ENCODE measurements at regions not wholly inside any gene's neighbourhood (a gene's known extent, or its start where the extent isn't known, plus 50 kb on each side); places are given as distances from the start of the nearest gene placed in this dataset. TPM values are rescaled to one million over a fixed set of nuclear protein-coding genes. Genes with fewer than 3 reads are reported as not detected.
"Not testable (repeated sequence)": the region's sequence is repeated elsewhere in the genome, so short reads cannot be mapped to it uniquely, and the experiment has no call there.

- DNase-seq; H3K4me3 Mint-ChIP-seq; H3K4me1 ChIP-seq (ENCODE audit: control insufficient read depth in 1 of 2, insufficient read depth in 2 of 2, low read length in 2 of 2); H3K27me3 ChIP-seq (ENCODE audit: control insufficient read depth in 2 of 2, insufficient read depth in 2 of 2, low read length in 2 of 2); H3K36me3 Mint-ChIP-seq; H3K4me2 ChIP-seq (replicated peaks; ENCODE audit: extremely low read depth, low read length, poor library complexity, severe bottlenecking); H3K4me1 Mint-ChIP-seq; H3K9me3 ChIP-seq (replicated peaks in 1 of 2; ENCODE audit: control insufficient read depth in 1 of 2, insufficient read depth in 1 of 2, low read length in 2 of 2); H2AFZ ChIP-seq (ENCODE audit: insufficient read depth, low read depth, low read length, poor library complexity, severe bottlenecking); intact Hi-C loops (cut with micrococcal nuclease); H3K79me2 ChIP-seq (ENCODE audit: insufficient read depth, low read length); H3K9ac ChIP-seq (ENCODE audit: insufficient read depth, low read length, poor library complexity, severe bottlenecking); H3K27ac Mint-ChIP-seq; H3K4me3 ChIP-seq (replicated peaks in 1 of 3; ENCODE audit: low read depth in 2 of 3, low read length in 3 of 3); H4K20me1 ChIP-seq (ENCODE audit: insufficient read depth, low read length); H3K36me3 ChIP-seq (replicated peaks in 1 of 2; ENCODE audit: control insufficient read depth in 1 of 2, insufficient read depth in 2 of 2, low read length in 2 of 2); H3K27ac ChIP-seq (ENCODE audit: low read depth in 1 of 2, low read length in 2 of 2): not testable (repeated sequence)
- Mint-ChIP-seq H3K27me3 (ENCODE audit: low read depth in 3 of 3) (peaks cover 10 to 17% (median 13%) of the 10 kb centered on the region in 3 donors), H3K9me3 (peaks cover 5 to 18% (median 6%) of the 10 kb centered on the region in 7 donors)
- WGBS (ENCODE audit: insufficient coverage), result 9% methylated on average over 16 of the region's 30 CpGs
These were observed 1669.2 kb downstream of the RPIA start for GRCh38 chr2:90360731-90361035.

Small RNA genes lying in the stretch of these regions (small RNA-seq; reads per million reads assigned to genes)
- gene AC233263.1 (ENCODE audit: insufficient read length, low read depth), result not detected
- not detected for gene AC233263.2 (ENCODE audit: insufficient read length, low read depth)
- gene IGKV1D-35 (ENCODE audit: insufficient read length, low read depth), result not detected
- gene IGKV2D-19 (ENCODE audit: insufficient read length, low read depth), result not detected
- gene IGKV2D-36 (ENCODE audit: insufficient read length, low read depth), result not detected
- not detected for gene IGKV2D-38 (ENCODE audit: insufficient read length, low read depth)
- not detected for gene IGKV3D-25 (ENCODE audit: insufficient read length, low read depth)

Measured in CD14-positive monocyte (primary cell).